Caco-2 (cell line): ENCODE measurements at regions not wholly inside any gene's neighbourhood (a gene's known extent, or its start where the extent isn't known, plus 50 kb on each side); places are given as distances from the start of the nearest gene placed in this dataset.

Source experiments
- BruUV-seq: library from RNA; stranded (reverse); fragments of 400-500 nt; replicated peaks from 2 replicates; lab custom pipeline; 2021; lab: Mats Ljungman, UMichigan
- CTCF ChIA-PET: fragments of 300-600 bp; sonication (Branson Sonifier 250); formaldehyde crosslinking; loops from one replicate; lab custom pipeline; 2022; ENCODE audit warnings: antibody characterized with exemption; lab: Charles Lee
- POLR2A ChIA-PET: fragments of 300-600 bp; sonication (Branson Sonifier 250); formaldehyde crosslinking; loops from one replicate; lab custom pipeline; 2022; ENCODE audit warnings: antibody characterized with exemption; lab: Charles Lee
- DNase-seq, 2 experiments: peaks; one replicate each; pipeline versions ENCODE4 v3.0.0 to v3.0.0-alpha.2; 2020 to 2022
- H3K27me3 ChIP-seq: replicated peaks from 2 replicates; pipeline ENCODE4 v1.6.0; 2011; ENCODE audit warnings: low read length; ENCODE audit not compliant: control insufficient read depth, insufficient read depth
- H3K36me3 ChIP-seq: 2 replicates; pipeline ENCODE4 v1.5.1; 2011; ENCODE audit warnings: low read length; ENCODE audit not compliant: control insufficient read depth, insufficient read depth
- H3K4me1 ChIP-seq: fragments of 250-450 bp; sonication (Bioruptor Pico); 2 replicates; pipeline ENCODE4 v1.5.1; 2020; ENCODE audit warnings: mild to moderate bottlenecking
- H3K4me3 ChIP-seq: 2 replicates; pipeline ENCODE4 v1.5.1; 2011; ENCODE audit warnings: low read depth, mild to moderate bottlenecking, control low read depth, low read length
- H3K9me3 ChIP-seq: fragments of 250-450 bp; sonication (Bioruptor Pico); 2 replicates; pipeline ENCODE4 v1.5.1; 2020; ENCODE audit warnings: mild to moderate bottlenecking, moderate library complexity
- H3K27ac Mint-ChIP-seq: one replicate; pipeline ENCODE4 v1.8.0; 2022; ENCODE audit warnings: mixed read lengths; ENCODE audit not compliant: unreplicated experiment
- H3K27me3 Mint-ChIP-seq: one replicate; pipeline ENCODE4 v1.8.0; 2022; ENCODE audit warnings: mixed read lengths; ENCODE audit not compliant: insufficient read depth, unreplicated experiment
- H3K36me3 Mint-ChIP-seq: one replicate; pipeline ENCODE4 v1.8.0; 2022; ENCODE audit warnings: mild to moderate bottlenecking, mixed read lengths; ENCODE audit not compliant: insufficient read depth, unreplicated experiment
- H3K4me1 Mint-ChIP-seq: one replicate; pipeline ENCODE4 v1.8.0; 2022; ENCODE audit warnings: low read depth, mixed read lengths; ENCODE audit not compliant: unreplicated experiment
- H3K4me3 Mint-ChIP-seq: one replicate; pipeline ENCODE4 v1.8.0; 2022; ENCODE audit warnings: mild to moderate bottlenecking, moderate library complexity, mixed read lengths; ENCODE audit not compliant: unreplicated experiment
- H3K9me3 Mint-ChIP-seq: one replicate; pipeline ENCODE4 v1.8.0; 2022; ENCODE audit warnings: mixed read lengths; ENCODE audit not compliant: unreplicated experiment
- CTCF ChIP-seq, 2 experiments: fragments of 200-600 bp in 1 of 2; IDR thresholded peaks; 1 replicate in 1 of 2; 2 replicates in 1 of 2; pipeline versions ENCODE4 v1.5.1 to v1.8.0; 2011 to 2022; ENCODE audit warnings: antibody characterized with exemption in 1 of 2, control low read depth in 1 of 2, inconsistent platforms in 1 of 2, low read depth in 1 of 2, low read length in 1 of 2, mild to moderate bottlenecking in 1 of 2, moderate library complexity in 1 of 2; ENCODE audit not compliant: insufficient read depth in 1 of 2, severe bottlenecking in 1 of 2, unreplicated experiment in 1 of 2
- intact Hi-C: fragments of 100-400 bp; cut with micrococcal nuclease; formaldehyde crosslinking; loops from one replicate; pipeline ENCODE4 v1.10.0; 2022; ENCODE audit not compliant: unreplicated experiment

DNA sequence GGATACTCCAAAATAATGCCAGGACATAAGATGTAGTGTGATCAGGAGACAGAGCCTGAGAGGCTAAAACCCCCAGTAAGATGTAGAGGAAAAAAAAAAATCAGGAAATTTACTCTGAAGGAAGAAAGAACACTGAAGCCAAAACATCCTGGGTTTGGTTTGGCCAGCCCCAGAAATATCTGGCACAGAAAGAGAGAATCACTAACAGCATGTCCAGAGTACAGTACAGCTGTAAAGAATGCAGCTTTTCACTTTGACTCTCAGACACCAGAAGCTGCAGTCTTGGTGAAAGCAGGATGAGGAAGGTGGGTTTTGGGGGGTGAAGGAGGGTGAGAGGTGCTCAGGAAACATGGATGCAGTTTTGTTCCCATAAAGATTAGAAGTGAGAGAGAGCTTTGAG lies 1577.7 kb upstream of the ACVR2A start:
- no TSS peak for BruUV-seq
- no peaks in the 10 kb centered on the region for H3K9me3 ChIP-seq
- no peaks in the 10 kb centered on the region for H3K36me3 Mint-ChIP-seq
- H3K4me1 Mint-ChIP-seq, result no peaks in the 10 kb centered on the region
- H3K4me1 ChIP-seq, result no peaks in the 10 kb centered on the region
- ChIA-PET POLR2A (no interaction called here), CTCF (no interaction called here)
- DNase-seq, result no peak
- H3K27ac Mint-ChIP-seq, result no peak overlapping the region
- no peak overlapping the region for H3K4me3 Mint-ChIP-seq
- no peak for TF ChIP-seq CTCF (IDR thresholded peaks at IDR 0.05; ENCODE audit: insufficient read depth in 1 of 2, low read depth in 1 of 2, low read length in 1 of 2, severe bottlenecking in 1 of 2, unreplicated experiment in 1 of 2)
- no peaks in the 10 kb centered on the region for H3K27me3 ChIP-seq
- H3K9me3 Mint-ChIP-seq, result no peaks in the 10 kb centered on the region
- intact Hi-C loops, result no loop called here
- H3K27me3 Mint-ChIP-seq, result no peaks in the 10 kb centered on the region
- H3K4me3 ChIP-seq, result no peak overlapping the region
- no peaks in the 10 kb centered on the region for H3K36me3 ChIP-seq

DNA sequence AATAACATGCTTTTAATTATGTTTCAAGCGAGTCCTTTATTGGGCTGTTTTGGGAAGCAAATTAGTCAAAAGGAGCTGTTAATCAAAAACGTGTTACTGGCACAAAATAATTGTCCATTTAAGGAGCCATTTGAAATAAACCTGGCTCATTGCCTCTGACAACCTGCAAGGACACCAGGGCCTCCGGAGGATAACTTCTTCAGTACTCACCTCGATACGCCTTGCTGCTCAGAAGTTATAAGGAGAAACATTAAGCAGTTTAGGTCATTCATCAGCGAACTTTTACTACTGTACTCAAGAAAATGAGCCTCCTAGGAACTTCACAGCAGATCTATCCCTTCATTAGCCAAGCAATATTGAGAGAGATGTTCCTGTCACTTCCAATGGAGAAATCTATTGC lies 1579.2 kb upstream of the ACVR2A start:
- ChIA-PET CTCF (no interaction called here), POLR2A (no interaction called here)
- H3K9me3 ChIP-seq, result no peaks in the 10 kb centered on the region
- intact Hi-C loops, result no loop called here
- H3K36me3 Mint-ChIP-seq, result no peaks in the 10 kb centered on the region
- TF ChIP-seq CTCF (IDR thresholded peaks at IDR 0.05; ENCODE audit: insufficient read depth in 1 of 2, low read depth in 1 of 2, low read length in 1 of 2, severe bottlenecking in 1 of 2, unreplicated experiment in 1 of 2), result no peak
- no peaks in the 10 kb centered on the region for H3K4me1 ChIP-seq
- no peak overlapping the region for H3K4me3 Mint-ChIP-seq
- H3K27me3 Mint-ChIP-seq, result no peaks in the 10 kb centered on the region
- no peaks in the 10 kb centered on the region for H3K36me3 ChIP-seq
- no TSS peak for BruUV-seq
- H3K4me1 Mint-ChIP-seq, result no peaks in the 10 kb centered on the region
- no peak overlapping the region for H3K27ac Mint-ChIP-seq
- H3K27me3 ChIP-seq, result no peaks in the 10 kb centered on the region
- H3K9me3 Mint-ChIP-seq, result no peaks in the 10 kb centered on the region
- no peak for DNase-seq
- H3K4me3 ChIP-seq, result no peak overlapping the region

DNA sequence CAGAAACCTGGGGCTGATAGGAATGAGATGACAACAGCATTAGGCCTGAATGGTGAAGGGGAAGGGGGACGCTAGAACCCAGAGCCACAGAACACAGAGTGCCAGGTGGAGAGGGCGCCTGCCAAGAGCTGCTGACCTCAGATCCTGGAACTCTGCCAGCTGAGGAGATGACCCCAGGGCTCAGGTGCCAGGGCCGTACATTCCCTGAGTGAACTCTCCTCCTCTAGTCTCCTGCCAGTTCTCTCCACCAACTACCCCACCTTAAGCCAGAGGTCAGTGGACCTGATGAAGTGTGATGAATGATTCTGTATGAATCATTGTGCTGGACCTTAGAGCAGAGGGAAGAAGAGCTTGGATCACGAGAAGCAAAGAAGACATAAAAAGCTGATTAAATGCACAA lies 1582.2 kb upstream of the ACVR2A start:
- H3K27ac Mint-ChIP-seq, result no peak overlapping the region
- CTCF ChIA-PET, result no interaction called here

More for the DNA sequence above, 1582.2 kb upstream of the ACVR2A start:
- POLR2A ChIA-PET, result no interaction called here
- no peak for DNase-seq
- BruUV-seq, result no TSS peak
- H3K4me1 ChIP-seq, result no peaks in the 10 kb centered on the region
- H3K4me1 Mint-ChIP-seq, result no peaks in the 10 kb centered on the region
- H3K9me3 Mint-ChIP-seq, result no peaks in the 10 kb centered on the region
- H3K27me3 ChIP-seq, result no peaks in the 10 kb centered on the region
- intact Hi-C loops, result no loop called here
- no peak overlapping the region for H3K4me3 ChIP-seq
- no peaks in the 10 kb centered on the region for H3K36me3 ChIP-seq
- no peak for TF ChIP-seq CTCF (IDR thresholded peaks at IDR 0.05; ENCODE audit: insufficient read depth in 1 of 2, low read depth in 1 of 2, low read length in 1 of 2, severe bottlenecking in 1 of 2, unreplicated experiment in 1 of 2)
- H3K27me3 Mint-ChIP-seq, result no peaks in the 10 kb centered on the region
- no peak overlapping the region for H3K4me3 Mint-ChIP-seq
- no peaks in the 10 kb centered on the region for H3K9me3 ChIP-seq
- no peaks in the 10 kb centered on the region for H3K36me3 Mint-ChIP-seq
